Neural progenitor cell (in vitro differentiated cells): ENCODE measurements at regions not wholly inside any gene's neighbourhood (a gene's known extent, or its start where the extent isn't known, plus 50 kb on each side); places are given as distances from the start of the nearest gene placed in this dataset.

Source experiments
- DNase-seq: peaks from one replicate; pipeline ENCODE4 v3.0.0-alpha.2; 2016; ENCODE audit warnings: low spot score
- H2AFZ ChIP-seq: fragments of 200-600 bp; sonication (generic); replicated peaks from 2 replicates; pipeline ENCODE4 v1.6.1; 2016; ENCODE audit warnings: antibody characterized with exemption
- H3F3A ChIP-seq: fragments of 200-600 bp; sonication (generic); 2 replicates; pipeline ENCODE4 v1.6.1; 2016; ENCODE audit warnings: antibody characterized with exemption, low read depth
- H3K27ac ChIP-seq: fragments of 200-600 bp; sonication (generic); 2 replicates; pipeline ENCODE4 v1.5.1; 2016; ENCODE audit warnings: mild to moderate bottlenecking
- H3K27me3 ChIP-seq: fragments of 200-600 bp; sonication (generic); 2 replicates; pipeline ENCODE4 v1.6.1; 2016; ENCODE audit warnings: mild to moderate bottlenecking, moderate library complexity
- H3K36me3 ChIP-seq: fragments of 200-600 bp; sonication (generic); 2 replicates; pipeline ENCODE4 v1.5.1; 2016
- H3K4me1 ChIP-seq: fragments of 200-600 bp; sonication (generic); 2 replicates; pipeline ENCODE4 v1.6.1; 2016; ENCODE audit warnings: mixed run types
- H3K4me2 ChIP-seq: fragments of 200-600 bp; sonication (generic); 2 replicates; pipeline ENCODE4 v1.6.1; 2016
- H3K4me3 ChIP-seq: fragments of 200-600 bp; sonication (generic); 2 replicates; pipeline ENCODE4 v1.5.1; 2016
- H3K79me2 ChIP-seq: fragments of 200-600 bp; sonication (generic); 2 replicates; pipeline ENCODE4 v1.6.1; 2016; ENCODE audit warnings: low read depth
- H3K9ac ChIP-seq: fragments of 200-600 bp; sonication (generic); 2 replicates; pipeline ENCODE4 v1.6.1; 2016
- H3K9me3 ChIP-seq: fragments of 200-600 bp; sonication (generic); 2 replicates; pipeline ENCODE4 v1.5.1; 2016; ENCODE audit warnings: low read depth
- H4K20me1 ChIP-seq: fragments of 200-600 bp; sonication (generic); 2 replicates; pipeline ENCODE4 v1.6.1; 2016; ENCODE audit warnings: low read depth
- H3K27ac Mint-ChIP-seq: 3 replicates; pipeline ENCODE4 v1.8.0; 2021; ENCODE audit warnings: mixed read lengths
- H3K27me3 Mint-ChIP-seq: 2 replicates; pipeline ENCODE4 v1.8.0; 2022; ENCODE audit warnings: low read depth, mild to moderate bottlenecking, inconsistent platforms, moderate library complexity, mixed read lengths; ENCODE audit not compliant: insufficient read depth
- H3K36me3 Mint-ChIP-seq: 3 replicates; pipeline ENCODE4 v1.8.0; 2021; ENCODE audit warnings: mixed read lengths
- H3K4me1 Mint-ChIP-seq: 3 replicates; pipeline ENCODE4 v1.8.0; 2021; ENCODE audit warnings: mixed read lengths
- H3K4me3 Mint-ChIP-seq: 3 replicates; pipeline ENCODE4 v1.8.0; 2021; ENCODE audit warnings: mild to moderate bottlenecking, moderate library complexity, mixed read lengths
- H3K9me3 Mint-ChIP-seq: 3 replicates; pipeline ENCODE4 v1.8.0; 2020; ENCODE audit warnings: mixed read lengths
- CTCF ChIP-seq: fragments of 200-600 bp; sonication (generic); IDR thresholded peaks from 2 replicates; pipeline ENCODE4 v1.5.1; 2017; ENCODE audit warnings: antibody characterized with exemption, mild to moderate bottlenecking
- EZH2 ChIP-seq: fragments of 200-600 bp; sonication (generic); IDR thresholded peaks from 2 replicates; pipeline ENCODE4 v1.6.1; 2017; ENCODE audit warnings: antibody characterized with exemption, mild to moderate bottlenecking, moderate library complexity
- EZH2phosphoT487 ChIP-seq: fragments of 200-600 bp; sonication (generic); IDR thresholded peaks from 2 replicates; pipeline ENCODE4 v1.6.1; 2017; ENCODE audit warnings: antibody characterized with exemption

- no peaks in the 10 kb centered on the region for H3K4me1 Mint-ChIP-seq
- no peaks in the 10 kb centered on the region for H4K20me1 ChIP-seq
- H3K79me2 ChIP-seq = no peaks in the 10 kb centered on the region
- H3K36me3 Mint-ChIP-seq = peaks cover 2% of the 10 kb centered on the region
- H3K9ac ChIP-seq = no peak overlapping the region
- H3K9me3 ChIP-seq = no peaks in the 10 kb centered on the region
- H3K4me3 ChIP-seq = no peak overlapping the region
- TF ChIP-seq CTCF (no peak), EZH2 (no peak), EZH2phosphoT487 (no peak)
- no peak overlapping the region for H3K4me2 ChIP-seq
- H3K27me3 ChIP-seq = no peaks in the 10 kb centered on the region
- no peaks in the 10 kb centered on the region for H3F3A ChIP-seq
- no peak for DNase-seq
- no peak overlapping the region for H3K27ac Mint-ChIP-seq
- no peak overlapping the region for H2AFZ ChIP-seq
- no peak overlapping the region for H3K4me3 Mint-ChIP-seq
- peaks cover 5% of the 10 kb centered on the region for H3K9me3 Mint-ChIP-seq
- no peak overlapping the region for H3K27ac ChIP-seq
- H3K36me3 ChIP-seq = no peaks in the 10 kb centered on the region
- H3K27me3 Mint-ChIP-seq = peaks cover 4% of the 10 kb centered on the region
- no peaks in the 10 kb centered on the region for H3K4me1 ChIP-seq
Observed at GRCh38 chr4:116064331-116064730, 950.9 kb upstream of the NDST4 start.

GRCh38 chr4:116059361-116059760 is 945.9 kb upstream of the NDST4 start:
- Mint-ChIP-seq H3K27me3 (peaks cover 2% of the 10 kb centered on the region), H3K27ac (no peak overlapping the region), H3K4me3 (no peak overlapping the region), H3K9me3 (peaks cover 3% of the 10 kb centered on the region), H3K36me3 (no peaks in the 10 kb centered on the region), H3K4me1 (no peaks in the 10 kb centered on the region)
- no peaks in the 10 kb centered on the region for H3K9me3 ChIP-seq
- H4K20me1 ChIP-seq = no peaks in the 10 kb centered on the region
- H3K4me3 ChIP-seq = no peak overlapping the region
- no peak overlapping the region for H3K9ac ChIP-seq
- DNase-seq = no peak
- H3K79me2 ChIP-seq = no peaks in the 10 kb centered on the region
- H3K27ac ChIP-seq = no peak overlapping the region
- H2AFZ ChIP-seq = no peak overlapping the region
- no peaks in the 10 kb centered on the region for H3K36me3 ChIP-seq
- no peaks in the 10 kb centered on the region for H3K27me3 ChIP-seq
- H3K4me2 ChIP-seq = no peak overlapping the region
- H3K4me1 ChIP-seq = no peaks in the 10 kb centered on the region
- TF ChIP-seq EZH2 (no peak), EZH2phosphoT487 (no peak), CTCF (no peak)
- no peaks in the 10 kb centered on the region for H3F3A ChIP-seq

GRCh38 chr4:116058129-116058528 is 944.7 kb upstream of the NDST4 start:
- no peaks in the 10 kb centered on the region for H3K79me2 ChIP-seq
- H3K27ac ChIP-seq = no peak overlapping the region
- no peaks in the 10 kb centered on the region for H3K36me3 ChIP-seq
- H3K4me3 Mint-ChIP-seq = no peak overlapping the region
- H3K4me1 ChIP-seq = no peaks in the 10 kb centered on the region
- no peaks in the 10 kb centered on the region for H3K9me3 ChIP-seq
- no peak overlapping the region for H2AFZ ChIP-seq
- no peak overlapping the region for H3K9ac ChIP-seq
- no peaks in the 10 kb centered on the region for H3K4me1 Mint-ChIP-seq
- no peak for DNase-seq
- no peak for TF ChIP-seq EZH2phosphoT487
- no peak for TF ChIP-seq EZH2
- no peak for TF ChIP-seq CTCF
- no peak overlapping the region for H3K4me2 ChIP-seq
- H3K27ac Mint-ChIP-seq = no peak overlapping the region
- peaks cover 3% of the 10 kb centered on the region for H3K9me3 Mint-ChIP-seq
- H4K20me1 ChIP-seq = no peaks in the 10 kb centered on the region
- no peaks in the 10 kb centered on the region for H3F3A ChIP-seq
- H3K36me3 Mint-ChIP-seq = no peaks in the 10 kb centered on the region
- H3K27me3 Mint-ChIP-seq = peaks cover 2% of the 10 kb centered on the region
- no peaks in the 10 kb centered on the region for H3K27me3 ChIP-seq
- no peak overlapping the region for H3K4me3 ChIP-seq
